ENCODE measurements at regions not wholly inside any gene's neighbourhood (a gene's known extent, or its start where the extent isn't known, plus 50 kb on each side); places are given as distances from the start of the nearest gene placed in this dataset.

DNA sequence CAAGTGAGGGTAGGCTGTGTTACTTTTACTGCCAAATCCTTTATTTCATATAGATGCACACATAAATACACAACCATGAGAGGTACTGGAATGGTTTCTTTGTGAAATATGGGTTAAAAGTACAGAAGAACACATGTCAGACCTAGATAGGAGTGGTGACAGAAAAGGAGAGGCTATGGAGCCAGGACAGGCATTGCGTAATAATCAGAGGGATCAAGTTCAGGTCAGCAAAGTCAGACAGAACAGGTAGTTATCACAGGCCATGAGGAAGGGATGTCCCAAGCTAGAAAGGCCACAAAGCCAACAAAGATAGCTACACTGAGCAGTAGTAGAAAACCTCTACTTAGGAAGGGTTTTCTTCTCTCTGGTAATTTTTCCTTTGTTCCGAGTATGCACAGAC is 272.6 kb downstream of the KCNN2 start:
- Histone ChIP-seq H3K9ac (ENCODE audit: low read length) (no peak overlapping the region), H2AFZ (ENCODE audit: low read depth, low read length) (no peak overlapping the region), H3K4me1 (ENCODE audit: insufficient read depth, low read length) (no peaks in the 10 kb centered on the region), H3K4me2 (ENCODE audit: low read length) (no peak overlapping the region), H3K27me3 (ENCODE audit: insufficient read depth, low read length) (no peaks in the 10 kb centered on the region), H3K27ac (ENCODE audit: low read depth, low read length) (no peak overlapping the region), H3K79me2 (ENCODE audit: insufficient read depth, low read length) (no peaks in the 10 kb centered on the region), H3K4me3 (ENCODE audit: insufficient read depth, low read depth, low read length) (no peak overlapping the region), H4K20me1 (ENCODE audit: insufficient read depth, low read length) (no peaks in the 10 kb centered on the region), H3K36me3 (ENCODE audit: insufficient read depth, low read length) (no peaks in the 10 kb centered on the region), H3K9me3 (ENCODE audit: insufficient read depth, low read depth, low read length) (no peaks in the 10 kb centered on the region)
- Mint-ChIP-seq H3K4me3 (ENCODE audit: unreplicated experiment) (no peak overlapping the region), H3K27ac (ENCODE audit: unreplicated experiment) (no peak overlapping the region), H3K4me1 (ENCODE audit: low read depth, unreplicated experiment) (no peaks in the 10 kb centered on the region), H3K9me3 (ENCODE audit: unreplicated experiment) (no peaks in the 10 kb centered on the region), H3K36me3 (ENCODE audit: low read depth, unreplicated experiment) (no peaks in the 10 kb centered on the region), H3K27me3 (ENCODE audit: low read depth, unreplicated experiment) (no peaks in the 10 kb centered on the region)
- DNase-seq (ENCODE audit: low read depth) (no peak), FAIRE-seq (no peak)
- TF ChIP-seq, protein P1, sequence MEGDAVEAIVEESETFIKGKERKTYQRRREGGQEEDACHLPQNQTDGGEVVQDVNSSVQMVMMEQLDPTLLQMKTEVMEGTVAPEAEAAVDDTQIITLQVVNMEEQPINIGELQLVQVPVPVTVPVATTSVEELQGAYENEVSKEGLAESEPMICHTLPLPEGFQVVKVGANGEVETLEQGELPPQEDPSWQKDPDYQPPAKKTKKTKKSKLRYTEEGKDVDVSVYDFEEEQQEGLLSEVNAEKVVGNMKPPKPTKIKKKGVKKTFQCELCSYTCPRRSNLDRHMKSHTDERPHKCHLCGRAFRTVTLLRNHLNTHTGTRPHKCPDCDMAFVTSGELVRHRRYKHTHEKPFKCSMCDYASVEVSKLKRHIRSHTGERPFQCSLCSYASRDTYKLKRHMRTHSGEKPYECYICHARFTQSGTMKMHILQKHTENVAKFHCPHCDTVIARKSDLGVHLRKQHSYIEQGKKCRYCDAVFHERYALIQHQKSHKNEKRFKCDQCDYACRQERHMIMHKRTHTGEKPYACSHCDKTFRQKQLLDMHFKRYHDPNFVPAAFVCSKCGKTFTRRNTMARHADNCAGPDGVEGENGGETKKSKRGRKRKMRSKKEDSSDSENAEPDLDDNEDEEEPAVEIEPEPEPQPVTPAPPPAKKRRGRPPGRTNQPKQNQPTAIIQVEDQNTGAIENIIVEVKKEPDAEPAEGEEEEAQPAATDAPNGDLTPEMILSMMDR (IDR thresholded peaks at IDR 0.05; ENCODE audit: insufficient read depth, low read depth, low read length) = no peak
- TF ChIP-seq EZH2 (IDR thresholded peaks at IDR 0.05; ENCODE audit: insufficient read depth, low read length) = no peak

DNA sequence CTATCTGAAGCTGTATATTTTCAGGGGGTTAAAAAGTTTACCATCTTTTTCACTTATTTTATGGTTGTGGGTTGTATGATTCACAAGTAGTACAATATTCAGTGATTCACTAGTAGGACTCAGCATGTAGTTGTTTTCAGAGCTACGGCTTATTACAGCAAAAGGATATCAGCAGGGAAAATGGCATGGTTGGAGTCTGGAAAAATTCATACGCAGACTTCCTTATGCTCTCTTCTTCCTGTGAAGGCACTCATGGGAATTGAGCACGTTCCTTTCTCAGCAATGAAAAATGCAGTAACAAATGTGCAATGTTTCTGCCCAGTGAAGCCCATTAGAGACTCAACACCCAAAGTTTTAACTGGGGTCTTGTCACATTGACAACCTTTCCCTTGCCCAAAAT is 250.5 kb downstream of the KCNN2 start:
- DNase-seq (ENCODE audit: low read depth) (no peak), FAIRE-seq (no peak)
- Histone ChIP-seq H3K36me3 (ENCODE audit: insufficient read depth, low read length) (no peaks in the 10 kb centered on the region), H3K4me2 (ENCODE audit: low read length) (no peak overlapping the region), H3K4me3 (ENCODE audit: insufficient read depth, low read depth, low read length) (no peak overlapping the region), H2AFZ (ENCODE audit: low read depth, low read length) (no peak overlapping the region), H3K4me1 (ENCODE audit: insufficient read depth, low read length) (no peaks in the 10 kb centered on the region), H3K27me3 (ENCODE audit: insufficient read depth, low read length) (no peaks in the 10 kb centered on the region), H4K20me1 (ENCODE audit: insufficient read depth, low read length) (no peaks in the 10 kb centered on the region), H3K9ac (ENCODE audit: low read length) (no peak overlapping the region), H3K9me3 (ENCODE audit: insufficient read depth, low read depth, low read length) (peaks cover 10% of the 10 kb centered on the region), H3K27ac (ENCODE audit: low read depth, low read length) (no peak overlapping the region), H3K79me2 (ENCODE audit: insufficient read depth, low read length) (no peaks in the 10 kb centered on the region)
- Mint-ChIP-seq H3K27me3 (ENCODE audit: low read depth, unreplicated experiment) (no peaks in the 10 kb centered on the region), H3K9me3 (ENCODE audit: unreplicated experiment) (no peaks in the 10 kb centered on the region), H3K36me3 (ENCODE audit: low read depth, unreplicated experiment) (no peaks in the 10 kb centered on the region), H3K4me3 (ENCODE audit: unreplicated experiment) (no peak overlapping the region), H3K27ac (ENCODE audit: unreplicated experiment) (no peak overlapping the region), H3K4me1 (ENCODE audit: low read depth, unreplicated experiment) (no peaks in the 10 kb centered on the region)
- TF ChIP-seq, protein P1 (IDR thresholded peaks at IDR 0.05; ENCODE audit: insufficient read depth, low read depth, low read length) = no peak
- no peak for TF ChIP-seq EZH2 (IDR thresholded peaks at IDR 0.05; ENCODE audit: insufficient read depth, low read length)

DNA sequence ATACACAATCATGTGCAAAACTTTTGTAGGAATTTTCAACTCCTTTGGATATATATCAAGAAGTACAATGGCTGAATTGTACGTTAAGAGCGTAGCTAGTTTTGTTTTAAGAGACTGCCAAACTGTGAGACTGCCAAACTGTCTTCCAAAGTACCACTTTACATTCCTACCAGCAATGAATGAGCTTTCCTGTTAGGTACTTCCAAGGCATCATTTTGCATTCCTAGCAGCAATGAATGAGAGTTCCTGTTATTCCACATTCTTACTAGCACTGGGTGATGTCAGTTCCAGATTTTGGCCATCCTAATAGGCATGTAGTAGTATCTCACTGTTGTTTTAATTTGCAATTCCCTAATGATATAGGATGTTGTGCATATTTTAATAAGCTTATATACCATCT is 219.3 kb downstream of the KCNN2 start:
- no peak overlapping the region for H3K27ac ChIP-seq (ENCODE audit: low read depth, low read length)
- no peak for TF ChIP-seq EZH2 (IDR thresholded peaks at IDR 0.05; ENCODE audit: insufficient read depth, low read length)
- TF ChIP-seq, protein P1 (IDR thresholded peaks at IDR 0.05; ENCODE audit: insufficient read depth, low read depth, low read length) = no peak
- no peaks in the 10 kb centered on the region for H3K9me3 Mint-ChIP-seq (ENCODE audit: unreplicated experiment)
- no peak overlapping the region for H3K4me3 Mint-ChIP-seq (ENCODE audit: unreplicated experiment)
- no peaks in the 10 kb centered on the region for H3K4me1 Mint-ChIP-seq (ENCODE audit: low read depth, unreplicated experiment)
- no peak overlapping the region for H3K9ac ChIP-seq (ENCODE audit: low read length)
- no peaks in the 10 kb centered on the region for H4K20me1 ChIP-seq (ENCODE audit: insufficient read depth, low read length)
- no peak overlapping the region for H2AFZ ChIP-seq (ENCODE audit: low read depth, low read length)
- FAIRE-seq (no peak), DNase-seq (ENCODE audit: low read depth) (no peak)
- H3K27ac Mint-ChIP-seq (ENCODE audit: unreplicated experiment) = no peak overlapping the region
- no peaks in the 10 kb centered on the region for H3K27me3 Mint-ChIP-seq (ENCODE audit: low read depth, unreplicated experiment)
- no peaks in the 10 kb centered on the region for H3K36me3 Mint-ChIP-seq (ENCODE audit: low read depth, unreplicated experiment)
- no peaks in the 10 kb centered on the region for H3K4me1 ChIP-seq (ENCODE audit: insufficient read depth, low read length)
- H3K79me2 ChIP-seq (ENCODE audit: insufficient read depth, low read length) = no peaks in the 10 kb centered on the region
- H3K27me3 ChIP-seq (ENCODE audit: insufficient read depth, low read length) = no peaks in the 10 kb centered on the region
- no peaks in the 10 kb centered on the region for H3K9me3 ChIP-seq (ENCODE audit: insufficient read depth, low read depth, low read length)
- H3K4me2 ChIP-seq (ENCODE audit: low read length) = no peak overlapping the region
- no peak overlapping the region for H3K4me3 ChIP-seq (ENCODE audit: insufficient read depth, low read depth, low read length)
- no peaks in the 10 kb centered on the region for H3K36me3 ChIP-seq (ENCODE audit: insufficient read depth, low read length)

Measured in astrocyte (in vitro differentiated cells and primary cell).